ENCODE measurements at regions not wholly inside any gene's neighbourhood (a gene's known extent, or its start where the extent isn't known, plus 50 kb on each side); places are given as distances from the start of the nearest gene placed in this dataset.
"Not testable (repeated sequence)": the region's sequence is repeated elsewhere in the genome, so short reads cannot be mapped to it uniquely, and the experiment has no call there.

DNA sequence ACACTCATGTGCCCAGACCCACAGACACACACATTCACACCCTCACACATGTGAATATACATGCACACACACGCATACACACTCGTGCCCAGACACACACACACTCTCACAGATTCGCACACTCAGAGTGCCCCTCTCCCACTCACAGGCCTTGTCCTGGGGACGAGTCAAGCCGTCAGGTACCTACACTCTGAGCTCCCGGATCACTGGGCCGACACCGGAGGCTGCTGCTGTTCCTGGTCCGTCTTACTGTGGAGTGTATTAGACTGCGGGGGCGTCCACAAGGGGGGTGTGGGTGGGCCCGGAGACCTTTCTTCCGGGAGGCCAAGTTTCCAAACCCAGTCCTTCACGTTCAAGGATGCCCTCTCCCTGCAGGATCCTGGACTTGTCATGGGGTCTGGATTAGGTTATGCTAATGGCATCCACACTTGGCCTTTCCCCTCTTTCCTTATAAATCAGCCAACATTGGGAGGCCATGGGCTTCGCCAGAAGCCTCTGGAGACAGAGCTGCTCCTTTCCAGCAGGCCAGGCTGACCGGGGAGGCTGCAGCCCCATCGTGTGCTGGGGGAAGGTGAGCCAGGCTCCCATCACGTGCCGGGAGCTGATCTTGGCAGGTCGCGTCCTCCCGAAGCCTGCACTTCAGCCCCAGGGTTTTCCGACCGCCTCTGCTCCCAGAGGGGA, 186.4 kb downstream of the NPIPB11 start:
- H2AFZ ChIP-seq (ENCODE audit: insufficient read depth, low read depth, low read length, poor library complexity, severe bottlenecking); H3K4me3 ChIP-seq (replicated peaks in 1 of 3; ENCODE audit: low read depth in 2 of 3, low read length in 3 of 3); H3K27me3 ChIP-seq (ENCODE audit: control insufficient read depth in 2 of 2, insufficient read depth in 2 of 2, low read length in 2 of 2); H3K9ac ChIP-seq (ENCODE audit: insufficient read depth, low read length, poor library complexity, severe bottlenecking); H3K27me3 Mint-ChIP-seq (ENCODE audit: low read depth in 3 of 3); H3K79me2 ChIP-seq (ENCODE audit: insufficient read depth, low read length); intact Hi-C loops (cut with micrococcal nuclease); H4K20me1 ChIP-seq (ENCODE audit: insufficient read depth, low read length); H3K4me2 ChIP-seq (replicated peaks; ENCODE audit: extremely low read depth, low read length, poor library complexity, severe bottlenecking); DNase-seq; H3K27ac ChIP-seq (ENCODE audit: low read depth in 1 of 2, low read length in 2 of 2): not testable (repeated sequence)
- H3K4me1 Mint-ChIP-seq: peaks cover 17% of the 10 kb centered on the region
- 96% methylated on average over 3 of the region's 24 CpGs for WGBS (ENCODE audit: insufficient coverage)
- Histone ChIP-seq H3K9me3 (replicated peaks in 1 of 2; ENCODE audit: control insufficient read depth in 1 of 2, insufficient read depth in 1 of 2, low read length in 2 of 2) (peaks cover 0 to 11% of the 10 kb centered on the region in 2 donors), H3K4me1 (ENCODE audit: control insufficient read depth in 1 of 2, insufficient read depth in 2 of 2, low read length in 2 of 2) (peaks cover 14 to 16% of the 10 kb centered on the region in 2 donors), H3K36me3 (replicated peaks in 1 of 2; ENCODE audit: control insufficient read depth in 1 of 2, insufficient read depth in 2 of 2, low read length in 2 of 2) (peaks cover 20 to 25% of the 10 kb centered on the region in 2 donors)
- H3K4me3 Mint-ChIP-seq: peak overlapping the region; percentile 26 to 48
- peak overlapping the region in 1 of 7 donors; percentile 46 for H3K27ac Mint-ChIP-seq
- H3K9me3 Mint-ChIP-seq: peaks cover 0 to 28% (median 17%) of the 10 kb centered on the region in 7 donors
- peaks cover 39 to 58% of the 10 kb centered on the region in 2 donors for H3K36me3 Mint-ChIP-seq

DNA sequence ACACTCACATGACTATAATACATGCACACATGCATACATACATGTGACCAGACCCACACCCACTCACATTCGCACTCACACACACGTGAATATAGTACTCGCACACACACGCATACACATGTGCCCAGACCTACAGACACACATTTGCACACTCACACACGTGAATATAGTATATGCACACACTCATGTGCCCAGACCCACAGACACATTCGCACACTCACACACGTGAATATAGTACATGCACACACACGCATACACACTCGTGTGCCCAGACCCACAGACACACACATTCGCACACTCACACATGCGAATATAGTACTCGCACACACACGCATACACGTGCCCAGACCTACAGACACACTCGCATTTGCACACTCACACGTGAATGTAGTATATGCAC, 186.9 kb downstream of the NPIPB11 start:
- H3K9ac ChIP-seq (ENCODE audit: insufficient read depth, low read length, poor library complexity, severe bottlenecking); H3K27ac ChIP-seq (ENCODE audit: low read depth in 1 of 2, low read length in 2 of 2); H3K4me2 ChIP-seq (replicated peaks; ENCODE audit: extremely low read depth, low read length, poor library complexity, severe bottlenecking); intact Hi-C loops (cut with micrococcal nuclease); H3K27me3 Mint-ChIP-seq (ENCODE audit: low read depth in 3 of 3); H3K4me3 Mint-ChIP-seq; H3K27ac Mint-ChIP-seq; H4K20me1 ChIP-seq (ENCODE audit: insufficient read depth, low read length); H2AFZ ChIP-seq (ENCODE audit: insufficient read depth, low read depth, low read length, poor library complexity, severe bottlenecking); H3K27me3 ChIP-seq (ENCODE audit: control insufficient read depth in 2 of 2, insufficient read depth in 2 of 2, low read length in 2 of 2); H3K4me3 ChIP-seq (replicated peaks in 1 of 3; ENCODE audit: low read depth in 2 of 3, low read length in 3 of 3); H3K79me2 ChIP-seq (ENCODE audit: insufficient read depth, low read length); DNase-seq: not testable (repeated sequence)
- Mint-ChIP-seq H3K36me3 (peaks cover 41 to 64% of the 10 kb centered on the region in 2 donors), H3K4me1 (peaks cover 14% of the 10 kb centered on the region), H3K9me3 (peaks cover 0 to 28% (median 17%) of the 10 kb centered on the region in 7 donors)
- Histone ChIP-seq H3K4me1 (ENCODE audit: control insufficient read depth in 1 of 2, insufficient read depth in 2 of 2, low read length in 2 of 2) (peaks cover 12 to 13% of the 10 kb centered on the region in 2 donors), H3K9me3 (replicated peaks in 1 of 2; ENCODE audit: control insufficient read depth in 1 of 2, insufficient read depth in 1 of 2, low read length in 2 of 2) (peaks cover 0 to 11% of the 10 kb centered on the region in 2 donors), H3K36me3 (replicated peaks in 1 of 2; ENCODE audit: control insufficient read depth in 1 of 2, insufficient read depth in 2 of 2, low read length in 2 of 2) (peaks cover 20 to 25% of the 10 kb centered on the region in 2 donors)
- WGBS (ENCODE audit: insufficient coverage): 96% methylated on average over 14 of the region's 16 CpGs

DNA sequence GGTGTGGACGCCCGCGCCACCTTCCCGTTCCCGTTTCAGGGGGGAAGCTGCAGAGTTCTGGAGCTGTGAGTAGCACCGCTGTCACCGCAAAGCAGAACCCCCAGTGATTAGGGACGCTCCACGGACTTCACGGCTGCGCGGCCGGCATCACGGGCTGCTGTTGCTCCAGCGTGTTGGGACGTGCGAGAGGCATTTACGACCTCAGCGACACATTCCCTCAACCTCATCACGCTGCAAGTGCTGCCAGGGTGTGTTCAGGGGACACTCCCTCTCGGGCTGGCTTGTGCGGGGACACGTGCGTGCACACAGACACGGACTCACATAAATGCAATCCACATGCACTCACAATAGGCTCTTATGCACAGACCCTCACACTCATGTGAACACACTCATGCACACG, 187.9 kb downstream of the NPIPB11 start:
- Histone ChIP-seq H3K9me3 (replicated peaks in 1 of 2; ENCODE audit: control insufficient read depth in 1 of 2, insufficient read depth in 1 of 2, low read length in 2 of 2) (peaks cover 0 to 11% of the 10 kb centered on the region in 2 donors), H3K36me3 (replicated peaks in 1 of 2; ENCODE audit: control insufficient read depth in 1 of 2, insufficient read depth in 2 of 2, low read length in 2 of 2) (peaks cover 20 to 25% of the 10 kb centered on the region in 2 donors), H3K4me1 (ENCODE audit: control insufficient read depth in 1 of 2, insufficient read depth in 2 of 2, low read length in 2 of 2) (peaks cover 5 to 13% of the 10 kb centered on the region in 2 donors)
- H3K27ac ChIP-seq (ENCODE audit: low read depth in 1 of 2, low read length in 2 of 2); DNase-seq; H3K4me3 ChIP-seq (replicated peaks in 1 of 3; ENCODE audit: low read depth in 2 of 3, low read length in 3 of 3); H3K79me2 ChIP-seq (ENCODE audit: insufficient read depth, low read length); H3K4me3 Mint-ChIP-seq; H3K27me3 Mint-ChIP-seq (ENCODE audit: low read depth in 3 of 3); H3K27me3 ChIP-seq (ENCODE audit: control insufficient read depth in 2 of 2, insufficient read depth in 2 of 2, low read length in 2 of 2); H2AFZ ChIP-seq (ENCODE audit: insufficient read depth, low read depth, low read length, poor library complexity, severe bottlenecking); H3K9ac ChIP-seq (ENCODE audit: insufficient read depth, low read length, poor library complexity, severe bottlenecking); intact Hi-C loops (cut with micrococcal nuclease); H4K20me1 ChIP-seq (ENCODE audit: insufficient read depth, low read length); H3K4me1 Mint-ChIP-seq; H3K4me2 ChIP-seq (replicated peaks; ENCODE audit: extremely low read depth, low read length, poor library complexity, severe bottlenecking): not testable (repeated sequence)
- WGBS (ENCODE audit: insufficient coverage): 98% methylated on average over 6 of the region's 26 CpGs
- H3K9me3 Mint-ChIP-seq: peaks cover 0 to 28% (median 14%) of the 10 kb centered on the region in 7 donors
- H3K36me3 Mint-ChIP-seq: peaks cover 41 to 69% of the 10 kb centered on the region in 2 donors
- H3K27ac Mint-ChIP-seq: peak overlapping the region in 3 of 7 donors; percentile 8 to 32 (median 15)

DNA sequence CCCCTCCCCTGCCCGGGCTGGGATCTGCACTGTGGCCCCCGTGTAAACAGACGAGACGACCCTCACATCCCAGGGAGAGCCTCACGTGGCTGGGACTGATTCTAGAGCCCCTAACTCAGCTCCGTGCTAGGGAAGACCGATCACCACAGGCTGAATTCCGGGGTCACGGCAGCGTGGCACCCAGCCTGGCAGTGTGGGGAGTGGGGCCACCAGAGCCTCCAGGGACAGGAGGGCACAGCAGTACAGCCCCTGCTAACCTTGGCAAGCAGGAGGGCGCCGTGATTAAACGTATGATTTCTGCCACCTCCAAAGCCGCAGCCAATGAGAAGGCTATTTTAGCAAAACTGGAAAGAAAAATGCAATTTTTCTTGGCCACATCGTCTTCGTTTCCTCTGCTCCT, 188.3 kb downstream of the NPIPB11 start:
- H3K27me3 Mint-ChIP-seq (ENCODE audit: low read depth in 3 of 3); H3K27me3 ChIP-seq (ENCODE audit: control insufficient read depth in 2 of 2, insufficient read depth in 2 of 2, low read length in 2 of 2); H3K79me2 ChIP-seq (ENCODE audit: insufficient read depth, low read length); H3K4me2 ChIP-seq (replicated peaks; ENCODE audit: extremely low read depth, low read length, poor library complexity, severe bottlenecking); H3K27ac Mint-ChIP-seq; H3K4me3 ChIP-seq (replicated peaks in 1 of 3; ENCODE audit: low read depth in 2 of 3, low read length in 3 of 3); intact Hi-C loops (cut with micrococcal nuclease); H3K27ac ChIP-seq (ENCODE audit: low read depth in 1 of 2, low read length in 2 of 2); DNase-seq; H3K9me3 ChIP-seq (replicated peaks in 1 of 2; ENCODE audit: control insufficient read depth in 1 of 2, insufficient read depth in 1 of 2, low read length in 2 of 2); H2AFZ ChIP-seq (ENCODE audit: insufficient read depth, low read depth, low read length, poor library complexity, severe bottlenecking); H3K9ac ChIP-seq (ENCODE audit: insufficient read depth, low read length, poor library complexity, severe bottlenecking); H3K4me3 Mint-ChIP-seq; H4K20me1 ChIP-seq (ENCODE audit: insufficient read depth, low read length); H3K4me1 Mint-ChIP-seq: not testable (repeated sequence)
- H3K36me3 ChIP-seq (replicated peaks in 1 of 2; ENCODE audit: control insufficient read depth in 1 of 2, insufficient read depth in 2 of 2, low read length in 2 of 2): peaks cover 20 to 25% of the 10 kb centered on the region in 2 donors
- Mint-ChIP-seq H3K36me3 (peaks cover 38 to 69% of the 10 kb centered on the region in 2 donors), H3K9me3 (peaks cover 0 to 26% (median 14%) of the 10 kb centered on the region in 7 donors)
- peaks cover 3 to 13% of the 10 kb centered on the region in 2 donors for H3K4me1 ChIP-seq (ENCODE audit: control insufficient read depth in 1 of 2, insufficient read depth in 2 of 2, low read length in 2 of 2)
- WGBS (ENCODE audit: insufficient coverage): 94% methylated on average over 5 of the region's 16 CpGs
